Stomach (tissue), 8 donors: ENCODE measurements at regions not wholly inside any gene's neighbourhood (a gene's known extent, or its start where the extent isn't known, plus 50 kb on each side); places are given as distances from the start of the nearest gene placed in this dataset.

Experiments used
- DNase-seq, 2 donors: peaks; one replicate each; pipeline versions ENCODE4 v3.0.0 to v3.0.0-alpha.2; 2013 to 2019
- H3K27ac ChIP-seq, 5 donors: fragments of 200-600 bp in 4 of 5; sonication (generic) in 4 of 5; one replicate each; pipeline ENCODE4 v1.5.1; 2013 to 2019; ENCODE audit warnings: mild to moderate bottlenecking in 1 of 5, moderate library complexity in 1 of 5
- H3K27me3 ChIP-seq, 3 donors: fragments of 200-600 bp; sonication (generic); one replicate each; pipeline ENCODE4 v1.5.1; 2017 to 2019; ENCODE audit warnings: mixed run types in 1 of 3
- H3K36me3 ChIP-seq, 4 donors: fragments of 200-600 bp; sonication (generic); 1 replicate in 3 of 4; 2 replicates in 1 of 4; pipeline ENCODE4 v1.5.1; 2016 to 2019
- H3K4me1 ChIP-seq, 4 donors: fragments of 200-600 bp; sonication (generic); one replicate each; pipeline ENCODE4 v1.5.1; 2016 to 2019
- H3K4me3 ChIP-seq, 4 donors: fragments of 200-600 bp; sonication (generic) in 3 of 4; one replicate each; pipeline ENCODE4 v1.5.1; 2016 to 2019; ENCODE audit warnings: mild to moderate bottlenecking in 1 of 4
- H3K9me3 ChIP-seq, 4 donors: fragments of 200-600 bp; sonication (generic); one replicate each; pipeline ENCODE4 v1.5.1; 2016 to 2019
- CTCF ChIP-seq, 7 experiments: fragments of 450-650 bp in 4 of 7; fragments of 200-600 bp in 3 of 7; sonication (generic) in 3 of 7; IDR thresholded peaks; one replicate each; pipeline ENCODE4 v1.5.1; 2016 to 2019; ENCODE audit warnings: antibody characterized with exemption in 7 of 7, control low read depth in 2 of 7, mild to moderate bottlenecking in 1 of 7
- EP300 ChIP-seq: sonication (generic); formaldehyde crosslinking; IDR thresholded peaks from one replicate; pipeline ENCODE4 v1.6.1; 2017; ENCODE audit warnings: antibody characterized with exemption
- POLR2A ChIP-seq, 4 donors: fragments of 450-650 bp; IDR thresholded peaks; one replicate each; pipeline ENCODE4 v1.6.1; 2016; ENCODE audit warnings: antibody characterized with exemption in 4 of 4, control low read depth in 2 of 4, mild to moderate bottlenecking in 1 of 4, moderate library complexity in 1 of 4
- POLR2AphosphoS5 ChIP-seq, 3 donors: sonication (generic); formaldehyde crosslinking; IDR thresholded peaks; one replicate each; pipeline ENCODE4 v1.6.1; 2016; ENCODE audit warnings: antibody characterized with exemption in 3 of 3
- WGBS, 5 donors: extraction: QIAGEN DNeasy Blood & Tissue Kit in 3 of 5; methylation state at CpG; one replicate each; pipeline versions ENCODE4 v1.1.5 to v1.1.7; 2013 to 2018; 5-methylcytosine and 5-hydroxymethylcytosine counted together
- intact Hi-C: fragments of 100-400 bp; cut with DNase I; formaldehyde crosslinking; loops from one replicate; pipeline ENCODE4 v1.15.1; 2023; ENCODE audit warnings: low total_unique reads
- donor health status: healthy with polysubstance abuse.
- donor health status: Bipolar disorder and iron deficiency.
- donor health status: healthy.

DNA sequence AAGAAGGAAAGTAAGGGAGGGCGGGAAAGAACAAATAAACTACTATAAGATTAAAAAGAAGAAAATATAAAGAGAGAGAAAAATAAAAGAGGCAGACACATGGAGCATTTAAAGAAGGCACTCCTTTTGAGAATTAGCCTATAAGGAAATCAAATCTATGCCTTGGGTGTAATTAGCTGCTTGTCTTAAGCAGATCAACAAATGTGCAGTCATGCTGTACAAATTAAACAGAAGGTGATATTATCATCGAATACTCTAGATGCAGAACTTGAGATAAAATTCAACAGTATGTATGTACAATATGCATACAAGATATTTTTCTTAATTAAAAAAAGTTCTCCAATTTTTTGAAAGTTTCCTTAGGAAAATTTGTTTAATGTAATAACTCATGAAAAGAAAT is 623.0 kb upstream of the CHORDC1 start:
- TF ChIP-seq CTCF (IDR thresholded peaks at IDR 0.05): no peak
- WGBS, 5 donors: 62 to 68% (median 65%) methylated on average over 2 of the region's 2 CpGs
- no peak overlapping the region for H3K27ac ChIP-seq
- intact Hi-C loops: no loop called here
- no peaks in the 10 kb centered on the region for H3K36me3 ChIP-seq
- no peak for DNase-seq
- H3K4me3 ChIP-seq: no peak overlapping the region
- H3K27me3 ChIP-seq: no peaks in the 10 kb centered on the region
- H3K4me1 ChIP-seq: no peaks in the 10 kb centered on the region
- no peaks in the 10 kb centered on the region for H3K9me3 ChIP-seq

- 75 to 80% (median 78%) methylated on average over 1 of the region's 1 CpG for WGBS, 5 donors
- Histone ChIP-seq H3K9me3 (no peaks in the 10 kb centered on the region), H3K4me1 (no peaks in the 10 kb centered on the region), H3K36me3 (no peaks in the 10 kb centered on the region), H3K27me3 (no peaks in the 10 kb centered on the region), H3K27ac (no peak overlapping the region), H3K4me3 (no peak overlapping the region)
- DNase-seq: no peak
- intact Hi-C loops: no loop called here
- TF ChIP-seq POLR2A (IDR thresholded peaks at IDR 0.05) (no peak), POLR2AphosphoS5 (IDR thresholded peaks at IDR 0.05) (no peak), EP300 (no peak), CTCF (IDR thresholded peaks at IDR 0.05) (no peak)
Measured at GRCh38 chr11:90845126-90845525, 622.3 kb upstream of the CHORDC1 start.

DNA sequence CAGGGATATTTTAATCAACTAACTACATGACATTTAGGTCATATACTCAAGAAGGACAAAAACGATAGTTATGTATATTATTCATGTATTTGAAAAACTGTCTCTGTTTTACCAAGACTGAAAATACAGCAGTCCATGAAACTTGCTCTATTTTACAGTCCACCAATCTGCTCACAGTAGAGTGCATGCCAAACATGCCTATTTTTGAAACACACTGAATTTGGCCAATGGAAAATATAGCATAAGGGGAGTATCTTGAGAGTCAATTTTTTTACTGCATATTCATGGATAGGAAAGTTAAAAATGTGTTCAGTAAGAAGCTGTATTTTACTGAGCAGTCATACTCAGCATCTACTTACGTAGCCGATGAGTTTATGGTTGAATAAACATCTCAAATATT is 621.2 kb upstream of the CHORDC1 start:
- Histone ChIP-seq H3K9me3 (no peaks in the 10 kb centered on the region), H3K4me3 (no peak overlapping the region), H3K27me3 (no peaks in the 10 kb centered on the region), H3K27ac (no peak overlapping the region), H3K36me3 (no peaks in the 10 kb centered on the region), H3K4me1 (no peaks in the 10 kb centered on the region)
- no peak for DNase-seq
- TF ChIP-seq EP300 (no peak), CTCF (IDR thresholded peaks at IDR 0.05) (no peak)
- intact Hi-C loops: no loop called here
- WGBS, 5 donors: 81 to 91% (median 88%) methylated on average over 3 of the region's 3 CpGs

DNA sequence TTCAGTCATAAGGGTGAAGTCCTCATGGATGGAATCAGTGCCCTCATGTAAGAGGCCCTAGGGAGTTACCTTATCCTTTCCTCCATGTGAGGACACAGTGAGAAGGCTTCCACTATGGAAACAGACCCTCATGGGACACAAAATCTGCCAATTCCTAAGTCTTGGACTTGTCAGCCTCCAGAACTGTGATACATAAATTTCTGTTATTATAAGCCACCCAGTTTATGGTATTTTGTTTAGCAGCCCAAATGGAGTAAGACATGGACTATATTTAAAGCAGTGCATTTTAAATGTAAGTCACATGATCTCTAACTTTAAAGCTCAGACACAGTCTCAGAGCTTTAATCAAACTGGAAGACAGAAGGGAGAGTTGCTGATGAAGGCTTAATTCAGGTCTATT is 619.8 kb upstream of the CHORDC1 start:
- H3K9me3 ChIP-seq: no peaks in the 10 kb centered on the region
- intact Hi-C loops: no loop called here
- H3K36me3 ChIP-seq: no peaks in the 10 kb centered on the region
- no peak overlapping the region for H3K27ac ChIP-seq
- no peaks in the 10 kb centered on the region for H3K4me1 ChIP-seq
- no peak overlapping the region for H3K4me3 ChIP-seq
- H3K27me3 ChIP-seq: no peaks in the 10 kb centered on the region
- no peak for TF ChIP-seq POLR2AphosphoS5 (IDR thresholded peaks at IDR 0.05)
- TF ChIP-seq CTCF (IDR thresholded peaks at IDR 0.05): no peak
- no peak for TF ChIP-seq EP300
- no peak for TF ChIP-seq POLR2A (IDR thresholded peaks at IDR 0.05)
- DNase-seq: no peak

DNA sequence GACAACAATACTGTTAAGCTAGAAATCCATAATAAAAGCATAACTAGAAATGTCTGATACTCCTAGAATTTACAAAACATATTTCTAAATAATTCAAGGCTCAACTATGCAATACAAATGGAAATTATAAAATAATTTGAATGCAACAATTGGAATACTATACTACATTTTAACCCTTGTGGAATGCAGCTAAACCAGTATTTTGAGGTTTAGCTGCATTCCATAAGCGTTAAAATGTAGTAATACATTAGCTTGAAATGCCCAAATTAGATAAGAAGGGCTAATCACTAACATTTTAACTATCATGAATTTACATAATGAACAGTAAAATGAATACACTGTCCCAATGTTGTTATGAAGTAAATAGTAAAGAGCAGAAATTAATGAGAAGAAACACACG is 617.2 kb upstream of the CHORDC1 start:
- intact Hi-C loops: no loop called here
- Histone ChIP-seq H3K27me3 (no peaks in the 10 kb centered on the region), H3K4me1 (no peaks in the 10 kb centered on the region), H3K9me3 (no peaks in the 10 kb centered on the region), H3K36me3 (no peaks in the 10 kb centered on the region), H3K4me3 (no peak overlapping the region), H3K27ac (no peak overlapping the region)
- TF ChIP-seq POLR2A (IDR thresholded peaks at IDR 0.05) (no peak), EP300 (no peak), POLR2AphosphoS5 (IDR thresholded peaks at IDR 0.05) (no peak), CTCF (IDR thresholded peaks at IDR 0.05) (no peak)
- DNase-seq: no peak
- 60 to 82% (median 74%) methylated on average over 2 of the region's 2 CpGs for WGBS, 5 donors
